ENCODE measurements at regions not wholly inside any gene's neighbourhood (a gene's known extent, or its start where the extent isn't known, plus 50 kb on each side); places are given as distances from the start of the nearest gene placed in this dataset.

DNA sequence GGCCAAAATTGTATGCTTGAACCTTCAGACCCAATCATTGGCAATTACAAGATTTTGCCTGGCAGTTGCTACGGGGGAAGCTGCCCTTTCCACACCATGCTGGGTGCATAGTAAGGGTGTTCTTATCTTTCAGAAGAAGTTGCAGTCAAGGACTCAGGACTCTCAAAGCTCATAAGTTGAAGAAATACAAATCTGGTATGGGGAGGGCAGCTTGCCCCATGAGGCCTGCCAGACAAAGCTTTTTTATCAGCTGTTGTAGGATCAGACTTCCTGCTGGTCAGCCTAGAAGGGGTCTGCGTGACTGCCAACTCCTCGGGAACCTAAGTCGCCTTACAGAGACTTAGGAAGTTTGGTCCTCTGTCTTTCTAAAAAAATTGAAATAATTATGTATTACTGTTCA lies 174.9 kb upstream of the TECRL start (continued):
- TF ChIP-seq ZNF396 (CRISPR knock-in tag; IDR thresholded peaks at IDR 0.05; ENCODE audit: borderline replicate concordance) = no peak
- TF ChIP-seq ZNF138 (CRISPR knock-in tag; conservative IDR thresholded peaks at IDR 0.05) = no peak
- TF ChIP-seq ZNF263 (CRISPR knock-in tag; IDR thresholded peaks at IDR 0.05; ENCODE audit: low read depth) = no peak
- TF ChIP-seq, protein P1, sequence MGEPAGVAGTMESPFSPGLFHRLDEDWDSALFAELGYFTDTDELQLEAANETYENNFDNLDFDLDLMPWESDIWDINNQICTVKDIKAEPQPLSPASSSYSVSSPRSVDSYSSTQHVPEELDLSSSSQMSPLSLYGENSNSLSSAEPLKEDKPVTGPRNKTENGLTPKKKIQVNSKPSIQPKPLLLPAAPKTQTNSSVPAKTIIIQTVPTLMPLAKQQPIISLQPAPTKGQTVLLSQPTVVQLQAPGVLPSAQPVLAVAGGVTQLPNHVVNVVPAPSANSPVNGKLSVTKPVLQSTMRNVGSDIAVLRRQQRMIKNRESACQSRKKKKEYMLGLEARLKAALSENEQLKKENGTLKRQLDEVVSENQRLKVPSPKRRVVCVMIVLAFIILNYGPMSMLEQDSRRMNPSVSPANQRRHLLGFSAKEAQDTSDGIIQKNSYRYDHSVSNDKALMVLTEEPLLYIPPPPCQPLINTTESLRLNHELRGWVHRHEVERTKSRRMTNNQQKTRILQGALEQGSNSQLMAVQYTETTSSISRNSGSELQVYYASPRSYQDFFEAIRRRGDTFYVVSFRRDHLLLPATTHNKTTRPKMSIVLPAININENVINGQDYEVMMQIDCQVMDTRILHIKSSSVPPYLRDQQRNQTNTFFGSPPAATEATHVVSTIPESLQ (CRISPR knock-in tag; IDR thresholded peaks at IDR 0.05) = no peak
- TF ChIP-seq IRF2 (CRISPR knock-in tag; IDR thresholded peaks at IDR 0.05; ENCODE audit: borderline replicate concordance, low read depth) = no peak
- no peak for TF ChIP-seq ZBTB21 (CRISPR knock-in tag; IDR thresholded peaks at IDR 0.05; ENCODE audit: borderline replicate concordance)
- no peak for TF ChIP-seq E2F1 (CRISPR knock-in tag; IDR thresholded peaks at IDR 0.05)
- no peak for TF ChIP-seq NR2C2 (CRISPR knock-in tag; IDR thresholded peaks at IDR 0.05)
- no peak for TF ChIP-seq AFF4 (CRISPR knock-in tag; IDR thresholded peaks at IDR 0.05; ENCODE audit: borderline replicate concordance)

GRCh38 chr4:64582492-64582891 lies 173.2 kb upstream of the TECRL start:
- Mint-ChIP-seq H3K27ac (no peak overlapping the region), H3K9me3 (peaks cover 19% of the 10 kb centered on the region), H3K4me3 (no peak overlapping the region), H3K4me1 (peaks cover 28% of the 10 kb centered on the region), H3K27me3 (ENCODE audit: low read depth) (no peaks in the 10 kb centered on the region), H3K36me3 (peaks cover 15% of the 10 kb centered on the region)
- ATAC-seq (peak; percentile 82), DNase-seq (ENCODE audit: low spot score) (peak; percentile 31)
- ChIA-PET CTCF (interaction anchor here (1.0 kb wide), 1 partner anchor 43 kb away, joined by 3 read pairs; no protein-coding TSS in a partner anchor), POLR2A (no interaction called here)
- TF ChIP-seq, protein P2, sequence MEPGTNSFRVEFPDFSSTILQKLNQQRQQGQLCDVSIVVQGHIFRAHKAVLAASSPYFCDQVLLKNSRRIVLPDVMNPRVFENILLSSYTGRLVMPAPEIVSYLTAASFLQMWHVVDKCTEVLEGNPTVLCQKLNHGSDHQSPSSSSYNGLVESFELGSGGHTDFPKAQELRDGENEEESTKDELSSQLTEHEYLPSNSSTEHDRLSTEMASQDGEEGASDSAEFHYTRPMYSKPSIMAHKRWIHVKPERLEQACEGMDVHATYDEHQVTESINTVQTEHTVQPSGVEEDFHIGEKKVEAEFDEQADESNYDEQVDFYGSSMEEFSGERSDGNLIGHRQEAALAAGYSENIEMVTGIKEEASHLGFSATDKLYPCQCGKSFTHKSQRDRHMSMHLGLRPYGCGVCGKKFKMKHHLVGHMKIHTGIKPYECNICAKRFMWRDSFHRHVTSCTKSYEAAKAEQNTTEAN (CRISPR knock-in tag; IDR thresholded peaks at IDR 0.05) = no peak
- TF ChIP-seq MYBL2 (CRISPR knock-in tag; IDR thresholded peaks at IDR 0.05) (no peak), SP1 (CRISPR knock-in tag; conservative IDR thresholded peaks at IDR 0.05) (no peak), NR2C2 (CRISPR knock-in tag; IDR thresholded peaks at IDR 0.05) (no peak), E2F1 (CRISPR knock-in tag; IDR thresholded peaks at IDR 0.05) (no peak), PREB (CRISPR knock-in tag; IDR thresholded peaks at IDR 0.05; ENCODE audit: borderline replicate concordance) (no peak), FOXK1 (CRISPR knock-in tag; IDR thresholded peaks at IDR 0.05) (no peak), FOXP1 (CRISPR knock-in tag; IDR thresholded peaks at IDR 0.05; ENCODE audit: borderline replicate concordance) (no peak), TP53 (CRISPR knock-in tag; IDR thresholded peaks at IDR 0.05) (no peak)
- TF ChIP-seq, protein P3, sequence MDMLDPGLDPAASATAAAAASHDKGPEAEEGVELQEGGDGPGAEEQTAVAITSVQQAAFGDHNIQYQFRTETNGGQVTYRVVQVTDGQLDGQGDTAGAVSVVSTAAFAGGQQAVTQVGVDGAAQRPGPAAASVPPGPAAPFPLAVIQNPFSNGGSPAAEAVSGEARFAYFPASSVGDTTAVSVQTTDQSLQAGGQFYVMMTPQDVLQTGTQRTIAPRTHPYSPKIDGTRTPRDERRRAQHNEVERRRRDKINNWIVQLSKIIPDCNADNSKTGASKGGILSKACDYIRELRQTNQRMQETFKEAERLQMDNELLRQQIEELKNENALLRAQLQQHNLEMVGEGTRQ (CRISPR knock-in tag; IDR thresholded peaks at IDR 0.05) = no peak
- TF ChIP-seq, protein P4, sequence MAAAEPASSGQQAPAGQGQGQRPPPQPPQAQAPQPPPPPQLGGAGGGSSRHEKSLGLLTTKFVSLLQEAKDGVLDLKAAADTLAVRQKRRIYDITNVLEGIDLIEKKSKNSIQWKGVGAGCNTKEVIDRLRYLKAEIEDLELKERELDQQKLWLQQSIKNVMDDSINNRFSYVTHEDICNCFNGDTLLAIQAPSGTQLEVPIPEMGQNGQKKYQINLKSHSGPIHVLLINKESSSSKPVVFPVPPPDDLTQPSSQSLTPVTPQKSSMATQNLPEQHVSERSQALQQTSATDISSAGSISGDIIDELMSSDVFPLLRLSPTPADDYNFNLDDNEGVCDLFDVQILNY (CRISPR knock-in tag; IDR thresholded peaks at IDR 0.05) = no peak
- TF ChIP-seq, protein P1 (CRISPR knock-in tag; IDR thresholded peaks at IDR 0.05) = no peak
